ENCODE measurements at regions not wholly inside any gene's neighbourhood (a gene's known extent, or its start where the extent isn't known, plus 50 kb on each side); places are given as distances from the start of the nearest gene placed in this dataset.

DNA sequence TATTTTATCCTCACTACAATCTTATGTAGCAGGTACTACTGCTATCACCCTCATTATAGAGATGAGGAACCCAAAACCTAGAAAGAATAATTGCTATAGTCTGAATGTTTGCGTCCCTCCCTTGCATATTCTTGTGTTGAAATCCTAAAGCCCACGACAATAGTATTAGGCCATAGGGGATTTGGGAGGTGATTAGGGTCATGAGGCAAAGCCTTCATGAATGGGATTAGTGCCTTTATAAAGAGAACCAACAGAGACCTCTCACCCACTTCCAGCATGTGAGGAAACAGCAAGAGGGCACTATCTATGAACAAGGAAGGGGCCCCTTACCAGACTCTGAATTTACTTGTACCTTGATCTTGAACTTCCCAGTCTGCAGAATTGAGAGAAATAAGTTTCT is 500.3 kb upstream of the FAM98A start:
- H3K36me3 Mint-ChIP-seq = no peaks in the 10 kb centered on the region
- TF ChIP-seq CTCF (conservative IDR thresholded peaks at IDR 0.05) = no peak
- H3K27me3 Mint-ChIP-seq = peaks cover 4% of the 10 kb centered on the region
- no peak overlapping the region for H3K4me3 Mint-ChIP-seq
- no peaks in the 10 kb centered on the region for H3K4me1 Mint-ChIP-seq (ENCODE audit: unreplicated experiment)
- no peak overlapping the region for H3K27ac Mint-ChIP-seq
- no peak for DNase-seq (ENCODE audit: extremely low spot score, unreplicated experiment)
- H3K9me3 Mint-ChIP-seq = no peaks in the 10 kb centered on the region

GRCh38 chr2:34098256-34098655 is 499.2 kb upstream of the FAM98A start:
- no peak for TF ChIP-seq CTCF (conservative IDR thresholded peaks at IDR 0.05)
- H3K4me3 Mint-ChIP-seq = no peak overlapping the region
- no peaks in the 10 kb centered on the region for H3K36me3 Mint-ChIP-seq

GRCh38 chr2:34096562-34097171 is 497.6 kb upstream of the FAM98A start:
- H3K27ac Mint-ChIP-seq = no peak overlapping the region
- DNase-seq (ENCODE audit: extremely low spot score, unreplicated experiment) = no peak
- H3K4me1 Mint-ChIP-seq (ENCODE audit: unreplicated experiment) = no peaks in the 10 kb centered on the region
- H3K4me3 Mint-ChIP-seq = no peak overlapping the region
- peak; percentile 88 for TF ChIP-seq CTCF (conservative IDR thresholded peaks at IDR 0.05)
- H3K36me3 Mint-ChIP-seq = no peaks in the 10 kb centered on the region
- peaks cover 4% of the 10 kb centered on the region for H3K27me3 Mint-ChIP-seq
- H3K9me3 Mint-ChIP-seq = no peaks in the 10 kb centered on the region

More at GRCh38 chr2:34098256-34098655, 499.2 kb upstream of the FAM98A start:
- Mint-ChIP-seq H3K27me3 (peaks cover 4% of the 10 kb centered on the region), H3K9me3 (no peaks in the 10 kb centered on the region), H3K27ac (no peak overlapping the region), H3K4me1 (ENCODE audit: unreplicated experiment) (no peaks in the 10 kb centered on the region)
- DNase-seq (ENCODE audit: extremely low spot score, unreplicated experiment) = no peak

DNA sequence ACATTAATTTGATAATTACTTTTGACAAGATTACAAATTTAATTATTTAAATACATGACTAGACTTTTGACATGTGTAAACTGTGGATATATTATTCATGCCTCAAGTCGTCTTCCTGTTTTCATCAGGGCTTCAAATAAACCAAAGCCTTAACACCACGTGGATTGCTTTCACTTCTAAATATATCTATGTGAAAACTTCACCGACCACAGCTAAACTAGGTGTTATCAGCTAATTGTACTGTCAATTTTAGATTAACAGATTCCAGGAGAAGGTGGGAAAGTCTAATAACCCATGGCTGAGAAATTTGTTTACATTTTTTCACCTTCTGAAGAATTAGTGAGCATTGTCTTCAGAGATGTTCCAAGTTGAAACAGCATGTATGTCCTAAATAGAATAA is 494.7 kb upstream of the FAM98A start:
- Mint-ChIP-seq H3K4me3 (no peak overlapping the region), H3K36me3 (no peaks in the 10 kb centered on the region), H3K27me3 (no peaks in the 10 kb centered on the region), H3K4me1 (ENCODE audit: unreplicated experiment) (no peaks in the 10 kb centered on the region), H3K9me3 (no peaks in the 10 kb centered on the region), H3K27ac (no peak overlapping the region)
- no peak for TF ChIP-seq CTCF (conservative IDR thresholded peaks at IDR 0.05)
- no peak for DNase-seq (ENCODE audit: extremely low spot score, unreplicated experiment)

- Mint-ChIP-seq H3K27ac (no peak overlapping the region), H3K4me1 (ENCODE audit: unreplicated experiment) (no peaks in the 10 kb centered on the region), H3K4me3 (no peak overlapping the region), H3K9me3 (no peaks in the 10 kb centered on the region), H3K27me3 (no peaks in the 10 kb centered on the region), H3K36me3 (no peaks in the 10 kb centered on the region)
- TF ChIP-seq CTCF (conservative IDR thresholded peaks at IDR 0.05) = no peak
- DNase-seq (ENCODE audit: extremely low spot score, unreplicated experiment) = no peak
Observed at GRCh38 chr2:34070196-34070595, 471.1 kb upstream of the FAM98A start.

- no peaks in the 10 kb centered on the region for H3K4me1 Mint-ChIP-seq (ENCODE audit: unreplicated experiment)
- H3K27ac Mint-ChIP-seq = no peak overlapping the region
- H3K4me3 Mint-ChIP-seq = no peak overlapping the region
- no peak for DNase-seq (ENCODE audit: extremely low spot score, unreplicated experiment)
- no peaks in the 10 kb centered on the region for H3K27me3 Mint-ChIP-seq
- no peaks in the 10 kb centered on the region for H3K9me3 Mint-ChIP-seq
- no peak for TF ChIP-seq CTCF (conservative IDR thresholded peaks at IDR 0.05)
- H3K36me3 Mint-ChIP-seq = no peaks in the 10 kb centered on the region
Observed at GRCh38 chr2:34069604-34070003, 470.5 kb upstream of the FAM98A start.
